SK-N-SH treated with all-trans-retinoic acid at 6 μM for 48 hours (cell line): ENCODE measurements at regions not wholly inside any gene's neighbourhood (a gene's known extent, or its start where the extent isn't known, plus 50 kb on each side); places are given as distances from the start of the nearest gene placed in this dataset.

Source experiments
- ARNTL ChIP-seq: fragments of 450-650 bp; formaldehyde crosslinking; IDR thresholded peaks from 2 replicates; pipeline ENCODE4 v1.5.0; 2020; ENCODE audit warnings: low read depth, mild to moderate bottlenecking, moderate library complexity, borderline replicate concordance
- PATZ1 ChIP-seq: fragments of 250-450 bp; sonication (Bioruptor Pico); IDR thresholded peaks from 2 replicates; pipeline ENCODE4 v1.8.0; 2020; ENCODE audit warnings: mild to moderate bottlenecking, moderate library complexity, borderline replicate concordance
- ZNF8 ChIP-seq: fragments of 450-650 bp; formaldehyde crosslinking; IDR thresholded peaks from 2 replicates; pipeline ENCODE4 v1.5.0; 2020; ENCODE audit warnings: mild to moderate bottlenecking, moderate library complexity

GRCh38 chr10:78991187-78991586 is 77.6 kb upstream of the ZMIZ1 start:
- no peak for TF ChIP-seq ARNTL (CRISPR knock-in tag)
- no peak for TF ChIP-seq ZNF8
- no peak for TF ChIP-seq PATZ1 (CRISPR knock-in tag)
